ENCODE measurements at regions not wholly inside any gene's neighbourhood (a gene's known extent, or its start where the extent isn't known, plus 50 kb on each side); places are given as distances from the start of the nearest gene placed in this dataset.

GRCh38 chr15:92711457-92711831 lies 55.9 kb upstream of the FAM174B start:
- no peak for DNase-seq (ENCODE audit: low spot score in 2 of 2, unreplicated experiment in 2 of 2)
- Mint-ChIP-seq H3K4me1 (peaks cover 35% of the 10 kb centered on the region), H3K36me3 (no peaks in the 10 kb centered on the region), H3K27ac (no peak overlapping the region), H3K4me3 (peak overlapping the region; percentile 22), H3K9me3 (no peaks in the 10 kb centered on the region), H3K27me3 (ENCODE audit: low read depth) (peaks cover 20% of the 10 kb centered on the region)
- TF ChIP-seq CTCF (IDR thresholded peaks at IDR 0.05; ENCODE audit: unreplicated experiment), result no peak

- no peak for TF ChIP-seq CTCF (IDR thresholded peaks at IDR 0.05; ENCODE audit: unreplicated experiment)
- peak overlapping the region; percentile 87 for H3K27ac Mint-ChIP-seq
- peak overlapping the region; percentile 74 for H3K4me3 Mint-ChIP-seq
- peaks cover 24% of the 10 kb centered on the region for H3K4me1 Mint-ChIP-seq
- DNase-seq (ENCODE audit: low spot score in 2 of 2, unreplicated experiment in 2 of 2), result no peak
- H3K9me3 Mint-ChIP-seq, result no peaks in the 10 kb centered on the region
- H3K27me3 Mint-ChIP-seq (ENCODE audit: low read depth), result peaks cover 2% of the 10 kb centered on the region
- peaks cover 2% of the 10 kb centered on the region for H3K36me3 Mint-ChIP-seq
Observed at GRCh38 chr15:92714077-92714476, 58.5 kb upstream of the FAM174B start.

- peaks cover 2% of the 10 kb centered on the region for H3K27me3 Mint-ChIP-seq (ENCODE audit: low read depth)
- H3K9me3 Mint-ChIP-seq, result no peaks in the 10 kb centered on the region
- peak; percentile 76 to 92 for DNase-seq (ENCODE audit: low spot score in 2 of 2, unreplicated experiment in 2 of 2)
- TF ChIP-seq CTCF (IDR thresholded peaks at IDR 0.05; ENCODE audit: unreplicated experiment), result peak; percentile 90
- peak overlapping the region; percentile 87 for H3K27ac Mint-ChIP-seq
- peaks cover 17% of the 10 kb centered on the region for H3K4me1 Mint-ChIP-seq
- H3K36me3 Mint-ChIP-seq, result peaks cover 5% of the 10 kb centered on the region
- peak overlapping the region; percentile 74 for H3K4me3 Mint-ChIP-seq
Observed at GRCh38 chr15:92714477-92715401, 59.2 kb upstream of the FAM174B start.

- H3K36me3 Mint-ChIP-seq, result peaks cover 14% of the 10 kb centered on the region
- H3K27ac Mint-ChIP-seq, result peak overlapping the region; percentile 89
- peaks cover 17% of the 10 kb centered on the region for H3K4me1 Mint-ChIP-seq
- H3K27me3 Mint-ChIP-seq (ENCODE audit: low read depth), result peaks cover 2% of the 10 kb centered on the region
- H3K4me3 Mint-ChIP-seq, result peak overlapping the region; percentile 16
- H3K9me3 Mint-ChIP-seq, result peaks cover 6% of the 10 kb centered on the region
- DNase-seq (ENCODE audit: low spot score in 2 of 2, unreplicated experiment in 2 of 2), result no peak
- TF ChIP-seq CTCF (IDR thresholded peaks at IDR 0.05; ENCODE audit: unreplicated experiment), result no peak
Observed at GRCh38 chr15:92715758-92716157, 60.2 kb upstream of the FAM174B start.

- no peak for TF ChIP-seq CTCF (IDR thresholded peaks at IDR 0.05; ENCODE audit: unreplicated experiment)
- peaks cover 29% of the 10 kb centered on the region for H3K36me3 Mint-ChIP-seq
- no peak overlapping the region for H3K27ac Mint-ChIP-seq
- no peaks in the 10 kb centered on the region for H3K27me3 Mint-ChIP-seq (ENCODE audit: low read depth)
- peaks cover 11% of the 10 kb centered on the region for H3K4me1 Mint-ChIP-seq
- no peak for DNase-seq (ENCODE audit: low spot score in 2 of 2, unreplicated experiment in 2 of 2)
- no peak overlapping the region for H3K4me3 Mint-ChIP-seq
- H3K9me3 Mint-ChIP-seq, result peaks cover 23% of the 10 kb centered on the region
Observed at GRCh38 chr15:92719021-92719420, 63.4 kb upstream of the FAM174B start.

All from mesothelial cell of epicardium (in vitro differentiated cells).